H9 (cell line): ENCODE measurements at regions not wholly inside any gene's neighbourhood (a gene's known extent, or its start where the extent isn't known, plus 50 kb on each side); places are given as distances from the start of the nearest gene placed in this dataset.
A peak's percentile ranks its signal among the peaks of the same experiment; 100 is the strongest.

Experiments
- DNase-seq: peaks from one replicate; pipeline ENCODE4 v3.0.0-alpha.2; 2017
- H2AFZ ChIP-seq: one replicate; pipeline ENCODE4 v1.6.1; 2013; ENCODE audit warnings: mild to moderate bottlenecking, low read length, control low read depth, moderate library complexity
- H2AK5ac ChIP-seq: 2 replicates; pipeline ENCODE4 v1.6.1; 2013; ENCODE audit warnings: low read length, control low read depth, mixed read lengths; ENCODE audit not compliant: insufficient read length
- H2BK120ac ChIP-seq: one replicate; pipeline ENCODE4 v1.6.1; 2013; ENCODE audit warnings: low read depth, mild to moderate bottlenecking, low read length, control low read depth, inconsistent platforms; ENCODE audit not compliant: poor library complexity, severe bottlenecking
- H2BK12ac ChIP-seq: 2 replicates; pipeline ENCODE4 v1.6.1; 2013; ENCODE audit warnings: low read length, control low read depth, mixed read lengths, low read depth; ENCODE audit not compliant: insufficient read length
- H2BK15ac ChIP-seq: 2 replicates; pipeline ENCODE4 v1.6.1; 2013; ENCODE audit warnings: low read depth, low read length, control low read depth
- H2BK20ac ChIP-seq: one replicate; pipeline ENCODE4 v1.6.1; 2013; ENCODE audit warnings: low read depth, mild to moderate bottlenecking, low read length, control low read depth, inconsistent platforms; ENCODE audit not compliant: poor library complexity, severe bottlenecking
- H2BK5ac ChIP-seq: 2 replicates; pipeline ENCODE4 v1.6.1; 2013; ENCODE audit warnings: low read length, control low read depth, mixed read lengths; ENCODE audit not compliant: insufficient read length
- H3K14ac ChIP-seq: 2 replicates; pipeline ENCODE4 v1.6.1; 2013; ENCODE audit warnings: low read length, control low read depth; ENCODE audit not compliant: insufficient read depth
- H3K18ac ChIP-seq: 2 replicates; pipeline ENCODE4 v1.6.1; 2013; ENCODE audit warnings: low read depth, mild to moderate bottlenecking, mixed read lengths, low read length, control low read depth; ENCODE audit not compliant: insufficient read length
- H3K23ac ChIP-seq: 2 replicates; pipeline ENCODE4 v1.6.1; 2013; ENCODE audit warnings: low read length, control low read depth, mixed read lengths, low read depth; ENCODE audit not compliant: insufficient read length
- H3K23me2 ChIP-seq: 2 replicates; pipeline ENCODE4 v1.6.1; 2013; ENCODE audit warnings: low read depth, mild to moderate bottlenecking, mixed read lengths, low read length, control low read depth; ENCODE audit not compliant: insufficient read length, poor library complexity, severe bottlenecking
- H3K27ac ChIP-seq: 2 replicates; pipeline ENCODE4 v1.5.1; 2013; ENCODE audit warnings: low read length, control low read depth, mixed read lengths, low read depth; ENCODE audit not compliant: insufficient read length
- H3K27me3 ChIP-seq: 2 replicates; pipeline ENCODE4 v1.6.1; 2013; ENCODE audit warnings: low read length, control low read depth, inconsistent platforms; ENCODE audit not compliant: insufficient read depth
- H3K4ac ChIP-seq: 2 replicates; pipeline ENCODE4 v1.6.1; 2013; ENCODE audit warnings: low read depth, mild to moderate bottlenecking, control low read depth, inconsistent platforms, low read length, moderate library complexity
- H3K4me1 ChIP-seq: 2 replicates; pipeline ENCODE4 v1.6.1; 2013; ENCODE audit warnings: low read length, control low read depth, inconsistent platforms; ENCODE audit not compliant: insufficient read depth
- H3K4me2 ChIP-seq: 2 replicates; pipeline ENCODE4 v1.6.1; 2013; ENCODE audit warnings: low read length, control low read depth, mixed read lengths; ENCODE audit not compliant: insufficient read length, insufficient read depth
- H3K56ac ChIP-seq: 2 replicates; pipeline ENCODE4 v1.6.1; 2013; ENCODE audit warnings: low read depth, mild to moderate bottlenecking, mixed read lengths, low read length, control low read depth; ENCODE audit not compliant: insufficient read length
- H3K79me1 ChIP-seq: 2 replicates; pipeline ENCODE4 v1.6.1; 2013; ENCODE audit warnings: low read depth, mild to moderate bottlenecking, moderate library complexity, low read length, control low read depth, inconsistent platforms; ENCODE audit not compliant: insufficient read depth, poor library complexity, severe bottlenecking
- H3K79me2 ChIP-seq: 2 replicates; pipeline ENCODE4 v1.6.1; 2013; ENCODE audit warnings: low read length, control low read depth, inconsistent platforms; ENCODE audit not compliant: insufficient read depth
- H3K9ac ChIP-seq: 2 replicates; pipeline ENCODE4 v1.6.1; 2013; ENCODE audit warnings: low read length, control low read depth, mixed read lengths; ENCODE audit not compliant: insufficient read length; ENCODE audit errors: extremely low read depth
- H3K9me3 ChIP-seq: one replicate; pipeline ENCODE4 v1.6.1; 2013; ENCODE audit warnings: low read depth, low read length, inconsistent platforms; ENCODE audit not compliant: control insufficient read depth
- H3T11ph ChIP-seq: one replicate; pipeline ENCODE4 v1.6.1; 2013; ENCODE audit warnings: mild to moderate bottlenecking, low read length, control low read depth, inconsistent platforms
- H4K20me1 ChIP-seq: one replicate; pipeline ENCODE4 v1.6.1; 2013; ENCODE audit not compliant: control insufficient read depth, insufficient read length, insufficient read depth
- H4K5ac ChIP-seq: 2 replicates; pipeline ENCODE4 v1.6.1; 2013; ENCODE audit warnings: low read depth, mild to moderate bottlenecking, mixed read lengths, low read length, control low read depth; ENCODE audit not compliant: insufficient read length
- H4K8ac ChIP-seq: replicated peaks from 2 replicates; pipeline ENCODE4 v1.6.1; 2013; ENCODE audit warnings: low read length, control low read depth, mixed read lengths, low read depth; ENCODE audit not compliant: insufficient read length
- H4K91ac ChIP-seq: 2 replicates; pipeline ENCODE4 v1.6.1; 2013; ENCODE audit warnings: low read depth, mild to moderate bottlenecking, moderate library complexity, mixed read lengths, low read length, control low read depth; ENCODE audit not compliant: insufficient read length
- H3K27ac Mint-ChIP-seq, 3 experiments: 2 replicates in 2 of 3; 3 replicates in 1 of 3; pipeline ENCODE4 v1.8.0; 2020 to 2021; ENCODE audit warnings: mixed read lengths in 3 of 3, mild to moderate bottlenecking in 1 of 3, moderate library complexity in 1 of 3
- H3K27me3 Mint-ChIP-seq: 2 replicates; pipeline ENCODE4 v1.8.0; 2021; ENCODE audit warnings: low read depth, mild to moderate bottlenecking, moderate library complexity, mixed read lengths
- H3K36me3 Mint-ChIP-seq, 3 experiments: 2 replicates in 2 of 3; 3 replicates in 1 of 3; pipeline ENCODE4 v1.8.0; 2020 to 2021; ENCODE audit warnings: low read depth in 3 of 3, mixed read lengths in 3 of 3; ENCODE audit not compliant: insufficient read depth in 1 of 3
- H3K4me1 Mint-ChIP-seq, 2 experiments: 2 replicates each; pipeline ENCODE4 v1.8.0; 2020; ENCODE audit warnings: mixed read lengths in 2 of 2
- H3K4me3 Mint-ChIP-seq, 2 experiments: 2 replicates in 1 of 2; 3 replicates in 1 of 2; pipeline ENCODE4 v1.8.0; 2020 to 2021; ENCODE audit warnings: mild to moderate bottlenecking in 2 of 2, mixed read lengths in 2 of 2, moderate library complexity in 1 of 2
- H3K9me3 Mint-ChIP-seq, 2 experiments: 2 replicates in 1 of 2; 3 replicates in 1 of 2; pipeline ENCODE4 v1.8.0; 2020; ENCODE audit warnings: mild to moderate bottlenecking in 2 of 2, mixed read lengths in 2 of 2, moderate library complexity in 1 of 2
- CTCF ChIP-seq: fragments of 200-600 bp; sonication (generic); conservative IDR thresholded peaks from 3 replicates; pipeline ENCODE4 v1.8.0; 2021; ENCODE audit warnings: antibody characterized with exemption, mild to moderate bottlenecking
- WGBS: extraction: QIAGEN DNeasy Blood & Tissue Kit; methylation state at CpG from one replicate; pipeline ENCODE4 v1.1.7; 2013; ENCODE audit warnings: missing lambda C conversion rate, low lambda C conversion rate, mixed read lengths; ENCODE audit not compliant: insufficient read length; ENCODE audit errors: extremely low coverage; 5-methylcytosine and 5-hydroxymethylcytosine counted together

DNA sequence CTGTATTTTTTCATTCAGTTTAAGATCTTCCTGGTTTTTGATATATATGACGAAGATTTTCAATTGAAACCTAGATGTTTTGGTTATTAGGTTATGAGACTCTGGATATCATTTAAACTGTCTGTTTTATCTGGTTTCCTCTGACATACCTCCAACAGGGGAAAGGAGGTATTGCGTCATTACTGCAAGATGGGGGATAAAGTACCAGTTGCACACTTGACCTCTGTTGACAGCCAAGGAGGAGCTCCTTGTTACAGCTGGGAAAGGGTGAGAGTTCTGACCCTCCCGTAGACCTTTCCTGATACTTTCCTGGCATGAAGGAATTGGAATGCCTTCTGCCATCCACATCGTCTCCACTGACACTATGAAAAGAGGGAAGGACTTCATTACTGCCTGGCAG, 82.0 kb upstream of the SHISA2 start:
- no peak overlapping the region for H3T11ph ChIP-seq

More for the DNA sequence above, 82.0 kb upstream of the SHISA2 start:
- Histone ChIP-seq H4K20me1 (no peaks in the 10 kb centered on the region), H4K8ac (no peak overlapping the region), H3K4ac (no peak overlapping the region), H2BK20ac (no peak overlapping the region), H2BK120ac (no peak overlapping the region), H4K5ac (no peak overlapping the region), H2AFZ (no peak overlapping the region), H3K23me2 (no peaks in the 10 kb centered on the region), H3K14ac (no peak overlapping the region), H4K91ac (no peak overlapping the region), H2BK12ac (no peak overlapping the region), H3K18ac (no peak overlapping the region), H3K56ac (no peak overlapping the region), H3K79me1 (no peaks in the 10 kb centered on the region), H2BK15ac (no peak overlapping the region; the same call in 1 of the 2 replicates), H3K27me3 (no peaks in the 10 kb centered on the region), H3K4me2 (no peak overlapping the region), H3K4me1 (peaks cover 5% of the 10 kb centered on the region; the same call in 1 of the 2 replicates), H3K9ac (no peak overlapping the region), H2AK5ac (no peak overlapping the region), H3K79me2 (no peaks in the 10 kb centered on the region), H2BK5ac (no peak overlapping the region), H3K27ac (no peak overlapping the region), H3K23ac (no peak overlapping the region), H3K9me3 (no peaks in the 10 kb centered on the region)
- Mint-ChIP-seq H3K4me3 (no peak overlapping the region), H3K27me3 (no peaks in the 10 kb centered on the region; the same call in 1 of the 2 replicates), H3K9me3 (peaks cover 0 to 2% of the 10 kb centered on the region in 2 experiments; a peak in 2 of 5 replicates), H3K4me1 (peaks cover 21 to 22% of the 10 kb centered on the region in 2 experiments), H3K27ac (no peak overlapping the region), H3K36me3 (peaks cover 0 to 4% (median 0%) of the 10 kb centered on the region in 3 experiments; a peak in 2 of 7 replicates)
- no peak for DNase-seq
- peak; percentile 38; the same call in 1 of the 3 replicates for TF ChIP-seq CTCF
- WGBS = no CpG with 5 or more reads among the region's 4 CpGs
